PC-3 (cell line): ENCODE measurements at regions not wholly inside any gene's neighbourhood (a gene's known extent, or its start where the extent isn't known, plus 50 kb on each side); places are given as distances from the start of the nearest gene placed in this dataset.

Source experiments
- ATAC-seq: fragments of 200-7000 bp; cut with Tn5 transposase; 2 replicates; pipeline ENCODE4 v1.9.1; 2020; ENCODE audit warnings: mild to moderate bottlenecking, moderate library complexity
- BruUV-seq: library from RNA; stranded (reverse); fragments of 400-500 nt; replicated peaks from 2 replicates; lab custom pipeline; 2021; lab: Mats Ljungman, UMichigan
- CTCF ChIA-PET: fragments of 300-600 bp; sonication (Branson Sonifier 250); formaldehyde crosslinking; loops from one replicate; lab custom pipeline; 2022; ENCODE audit warnings: antibody characterized with exemption; lab: Charles Lee
- POLR2A ChIA-PET: fragments of 300-600 bp; sonication (Branson Sonifier 250); formaldehyde crosslinking; loops from one replicate; lab custom pipeline; 2022; ENCODE audit warnings: antibody characterized with exemption; ENCODE audit not compliant: unreplicated experiment; lab: Charles Lee
- DNase-seq: peaks from one replicate; pipeline ENCODE4 v3.0.0-alpha.2; 2015
- H2AFZ ChIP-seq: fragments of 300-600 bp; sonication (generic); 2 replicates; pipeline ENCODE4 v1.6.0; 2016; ENCODE audit warnings: antibody characterized with exemption, low read length
- H3F3A ChIP-seq: fragments of 300-600 bp; sonication (generic); one replicate; pipeline ENCODE4 v1.6.0; 2017; ENCODE audit warnings: antibody characterized with exemption, low read length, control low read depth, mild to moderate bottlenecking; ENCODE audit not compliant: unreplicated experiment
- H3K27ac ChIP-seq: fragments of 300-600 bp; sonication (generic); 2 replicates; pipeline ENCODE4 v1.5.1; 2016; ENCODE audit warnings: mild to moderate bottlenecking, low read length
- H3K27me3 ChIP-seq: fragments of 300-600 bp; sonication (generic); 2 replicates; pipeline ENCODE4 v1.6.1; 2016; ENCODE audit warnings: low read length, mixed read lengths
- H3K36me3 ChIP-seq: fragments of 300-600 bp; sonication (generic); 2 replicates; pipeline ENCODE4 v1.6.1; 2016; ENCODE audit warnings: low read depth, mixed run types, low read length, mixed read lengths
- H3K4me1 ChIP-seq: fragments of 300-600 bp; sonication (generic); 2 replicates; pipeline ENCODE4 v1.5.1; 2016; ENCODE audit warnings: low read length; ENCODE audit not compliant: insufficient read depth
- H3K4me2 ChIP-seq: fragments of 300-600 bp; sonication (generic); 2 replicates; pipeline ENCODE4 v1.6.0; 2016; ENCODE audit warnings: low read length
- H3K4me3 ChIP-seq: fragments of 300-600 bp; sonication (generic); 2 replicates; pipeline ENCODE4 v1.5.1; 2016; ENCODE audit warnings: mild to moderate bottlenecking, low read length, mixed read lengths
- H3K79me2 ChIP-seq: fragments of 300-600 bp; sonication (generic); 2 replicates; pipeline ENCODE4 v1.6.1; 2017; ENCODE audit warnings: low read length, mixed read lengths
- H3K9ac ChIP-seq: fragments of 300-600 bp; sonication (generic); 2 replicates; pipeline ENCODE4 v1.6.0; 2016; ENCODE audit warnings: mild to moderate bottlenecking, low read length
- H3K9me2 ChIP-seq: fragments of 300-600 bp; sonication (generic); replicated peaks from 2 replicates; pipeline ENCODE4 v1.6.1; 2016; ENCODE audit warnings: mixed run types, low read length, mixed read lengths
- H3K9me3 ChIP-seq: fragments of 300-600 bp; sonication (generic); 2 replicates; pipeline ENCODE4 v1.6.1; 2016; ENCODE audit warnings: low read length, mixed read lengths
- H4K20me1 ChIP-seq: fragments of 300-600 bp; sonication (generic); 2 replicates; pipeline ENCODE4 v1.6.1; 2016; ENCODE audit warnings: low read length, mixed read lengths
- CTCF ChIP-seq: fragments of 300-600 bp; sonication (generic); conservative IDR thresholded peaks from 2 replicates; pipeline ENCODE4 v1.5.1; 2017; ENCODE audit warnings: antibody characterized with exemption, low read depth, mild to moderate bottlenecking, low read length
- EZH2 ChIP-seq: fragments of 300-600 bp; sonication (generic); IDR thresholded peaks from one replicate; pipeline ENCODE4 v1.6.1; 2017; ENCODE audit warnings: antibody characterized with exemption, mild to moderate bottlenecking, low read length; ENCODE audit not compliant: unreplicated experiment
- EZH2phosphoT487 ChIP-seq: fragments of 300-600 bp; sonication (generic); IDR thresholded peaks from 2 replicates; pipeline ENCODE4 v1.6.1; 2018; ENCODE audit warnings: mild to moderate bottlenecking, antibody characterized with exemption, low read length, borderline replicate concordance
- intact Hi-C: fragments of 100-400 bp; cut with micrococcal nuclease; formaldehyde crosslinking; loops from 2 replicates; pipeline ENCODE4 v1.9.0; 2023

GRCh38 chr7:131020759-131021261 is 286.8 kb upstream of the KLF14 start:
- no peaks in the 10 kb centered on the region for H3K27me3 ChIP-seq
- H3K4me3 ChIP-seq, result no peak overlapping the region
- H3K4me2 ChIP-seq, result no peak overlapping the region
- ChIA-PET CTCF (no interaction called here), POLR2A (no interaction called here)
- no TSS peak for BruUV-seq
- no peak overlapping the region for H2AFZ ChIP-seq
- TF ChIP-seq EZH2 (no peak), CTCF (no peak), EZH2phosphoT487 (no peak)
- H3F3A ChIP-seq, result no peaks in the 10 kb centered on the region
- H3K79me2 ChIP-seq, result no peaks in the 10 kb centered on the region; the same call in 1 of the 2 replicates
- intact Hi-C loops, result no loop called here
- no peak overlapping the region for H3K9ac ChIP-seq
- no peak for DNase-seq
- no peaks in the 10 kb centered on the region for H4K20me1 ChIP-seq
- peaks cover 9% of the 10 kb centered on the region for H3K4me1 ChIP-seq
- no peaks in the 10 kb centered on the region for H3K9me2 ChIP-seq
- no peaks in the 10 kb centered on the region for H3K9me3 ChIP-seq
- no peaks in the 10 kb centered on the region for H3K36me3 ChIP-seq
- no peak for ATAC-seq
- H3K27ac ChIP-seq, result no peak overlapping the region

GRCh38 chr7:131021460-131021859 is 287.5 kb upstream of the KLF14 start:
- Histone ChIP-seq H3K4me2 (no peak overlapping the region), H3K9me2 (no peaks in the 10 kb centered on the region), H3K79me2 (no peaks in the 10 kb centered on the region; the same call in 1 of the 2 replicates), H4K20me1 (no peaks in the 10 kb centered on the region), H3K9ac (no peak overlapping the region), H3K9me3 (no peaks in the 10 kb centered on the region), H2AFZ (no peak overlapping the region), H3F3A (no peaks in the 10 kb centered on the region), H3K4me1 (peaks cover 2% of the 10 kb centered on the region), H3K27ac (no peak overlapping the region), H3K27me3 (no peaks in the 10 kb centered on the region), H3K4me3 (no peak overlapping the region), H3K36me3 (no peaks in the 10 kb centered on the region)
- intact Hi-C loops, result no loop called here
- ATAC-seq (no peak), DNase-seq (no peak)
- no TSS peak for BruUV-seq
- TF ChIP-seq EZH2phosphoT487 (no peak), EZH2 (no peak), CTCF (no peak)
- ChIA-PET CTCF (no interaction called here), POLR2A (no interaction called here)

GRCh38 chr7:131021902-131022301 is 287.9 kb upstream of the KLF14 start:
- Histone ChIP-seq H2AFZ (no peak overlapping the region), H3K9ac (no peak overlapping the region), H3K4me1 (no peaks in the 10 kb centered on the region), H3K79me2 (no peaks in the 10 kb centered on the region), H3K4me2 (no peak overlapping the region), H3K9me2 (no peaks in the 10 kb centered on the region), H3K27ac (no peak overlapping the region), H3K9me3 (no peaks in the 10 kb centered on the region), H3K27me3 (no peaks in the 10 kb centered on the region), H3K4me3 (no peak overlapping the region), H3K36me3 (no peaks in the 10 kb centered on the region), H3F3A (no peaks in the 10 kb centered on the region), H4K20me1 (no peaks in the 10 kb centered on the region)
- intact Hi-C loops, result no loop called here
- ATAC-seq, result no peak
- ChIA-PET CTCF (no interaction called here), POLR2A (no interaction called here)
- BruUV-seq, result no TSS peak
- no peak for DNase-seq
- TF ChIP-seq EZH2, result no peak
- no peak for TF ChIP-seq EZH2phosphoT487
- TF ChIP-seq CTCF, result no peak
